ENCODE measurements at regions not wholly inside any gene's neighbourhood (a gene's known extent, or its start where the extent isn't known, plus 50 kb on each side); places are given as distances from the start of the nearest gene placed in this dataset.

GRCh38 chr4:104758574-104758973 lies 263.9 kb upstream of the CXXC4 start:
- TF ChIP-seq CTCF (IDR thresholded peaks at IDR 0.05; ENCODE audit: insufficient read depth, low read length, poor library complexity, severe bottlenecking) (no peak), EZH2phosphoT487 (conservative IDR thresholded peaks at IDR 0.05; ENCODE audit: low read length) (no peak)

Measured in SU-DHL-6 (cell line).